BJ (cell line): ENCODE measurements at regions not wholly inside any gene's neighbourhood (a gene's known extent, or its start where the extent isn't known, plus 50 kb on each side); places are given as distances from the start of the nearest gene placed in this dataset.

ENCODE experiments used
- CTCF ChIA-PET: fragments of 350-600 bp; formaldehyde crosslinking; extraction: SDS; loops from one replicate; lab custom pipeline; 2021; ENCODE audit warnings: antibody characterized with exemption, inconsistent platforms; lab: Yijun Ruan, JAX
- POLR2A ChIA-PET: fragments of 300-600 bp; sonication (Branson Sonifier 250); formaldehyde crosslinking; extraction: SDS; loops from one replicate; lab custom pipeline; 2021; ENCODE audit warnings: antibody characterized with exemption; lab: Charles Lee
- DNase-seq: peaks from one replicate; pipeline ENCODE4 v3.0.0-alpha.2; 2011; ENCODE audit warnings: low read depth
- H3K27me3 ChIP-seq: 2 replicates; pipeline ENCODE4 v1.6.0; 2011; ENCODE audit warnings: low read length; ENCODE audit not compliant: control insufficient read depth, insufficient read depth
- H3K36me3 ChIP-seq: 2 replicates; pipeline ENCODE4 v1.5.1; 2011; ENCODE audit warnings: low read length; ENCODE audit not compliant: control insufficient read depth, insufficient read depth
- H3K4me3 ChIP-seq: 2 replicates; pipeline ENCODE4 v1.5.1; 2011; ENCODE audit warnings: low read depth, mild to moderate bottlenecking, control low read depth, low read length
- TF ChIP-seq, protein P1 (sequence below): IDR thresholded peaks from 2 replicates; pipeline ENCODE4 v1.5.1; 2011; ENCODE audit warnings: low read depth, mild to moderate bottlenecking, control low read depth, inconsistent platforms, low read length, moderate library complexity; ENCODE audit not compliant: insufficient read depth

DNA sequence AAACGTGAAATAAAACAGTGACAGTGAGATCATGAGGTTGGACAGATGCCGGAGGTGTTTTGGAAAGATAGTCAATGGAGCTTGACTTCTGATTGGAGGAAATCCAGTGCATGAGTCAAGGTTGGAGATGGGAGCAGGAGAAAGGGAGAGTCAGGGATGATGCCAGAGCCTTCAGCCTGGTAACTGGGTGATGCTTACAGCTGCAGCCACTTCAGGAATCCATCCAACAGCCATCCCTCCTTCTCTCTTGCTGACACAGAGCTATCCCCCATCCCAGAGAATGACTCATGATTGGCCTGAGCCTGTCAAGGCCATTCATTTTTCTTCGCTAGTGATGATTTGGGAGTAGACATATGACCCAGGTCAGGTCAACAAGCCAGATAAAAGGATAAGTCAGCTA lies 112.8 kb downstream of the SAMD5 start:
- H3K36me3 ChIP-seq: no peaks in the 10 kb centered on the region
- no peak for DNase-seq
- H3K27me3 ChIP-seq: no peaks in the 10 kb centered on the region
- CTCF ChIA-PET: interaction anchor here (0.8 to 1.9 kb wide), 2 partner anchors 14 to 114 kb away, joined by 3 to 6 read pairs; no protein-coding TSS in a partner anchor
- TF ChIP-seq, protein P1, sequence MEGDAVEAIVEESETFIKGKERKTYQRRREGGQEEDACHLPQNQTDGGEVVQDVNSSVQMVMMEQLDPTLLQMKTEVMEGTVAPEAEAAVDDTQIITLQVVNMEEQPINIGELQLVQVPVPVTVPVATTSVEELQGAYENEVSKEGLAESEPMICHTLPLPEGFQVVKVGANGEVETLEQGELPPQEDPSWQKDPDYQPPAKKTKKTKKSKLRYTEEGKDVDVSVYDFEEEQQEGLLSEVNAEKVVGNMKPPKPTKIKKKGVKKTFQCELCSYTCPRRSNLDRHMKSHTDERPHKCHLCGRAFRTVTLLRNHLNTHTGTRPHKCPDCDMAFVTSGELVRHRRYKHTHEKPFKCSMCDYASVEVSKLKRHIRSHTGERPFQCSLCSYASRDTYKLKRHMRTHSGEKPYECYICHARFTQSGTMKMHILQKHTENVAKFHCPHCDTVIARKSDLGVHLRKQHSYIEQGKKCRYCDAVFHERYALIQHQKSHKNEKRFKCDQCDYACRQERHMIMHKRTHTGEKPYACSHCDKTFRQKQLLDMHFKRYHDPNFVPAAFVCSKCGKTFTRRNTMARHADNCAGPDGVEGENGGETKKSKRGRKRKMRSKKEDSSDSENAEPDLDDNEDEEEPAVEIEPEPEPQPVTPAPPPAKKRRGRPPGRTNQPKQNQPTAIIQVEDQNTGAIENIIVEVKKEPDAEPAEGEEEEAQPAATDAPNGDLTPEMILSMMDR: no peak
- H3K4me3 ChIP-seq: no peak overlapping the region
- POLR2A ChIA-PET: no interaction called here

- no peak for DNase-seq
- Histone ChIP-seq H3K36me3 (no peaks in the 10 kb centered on the region), H3K4me3 (no peak overlapping the region), H3K27me3 (no peaks in the 10 kb centered on the region)
- CTCF ChIA-PET: no interaction called here
- POLR2A ChIA-PET: no interaction called here
- TF ChIP-seq, protein P1: no peak
These were observed 113.5 kb downstream of the SAMD5 start for GRCh38 chr6:147621961-147622360.

- POLR2A ChIA-PET: no interaction called here
- TF ChIP-seq, protein P1: no peak
- Histone ChIP-seq H3K4me3 (no peak overlapping the region), H3K36me3 (no peaks in the 10 kb centered on the region), H3K27me3 (no peaks in the 10 kb centered on the region)
- no peak for DNase-seq
- CTCF ChIA-PET: no interaction called here
These were observed 116.5 kb downstream of the SAMD5 start for GRCh38 chr6:147624946-147625515.

DNA sequence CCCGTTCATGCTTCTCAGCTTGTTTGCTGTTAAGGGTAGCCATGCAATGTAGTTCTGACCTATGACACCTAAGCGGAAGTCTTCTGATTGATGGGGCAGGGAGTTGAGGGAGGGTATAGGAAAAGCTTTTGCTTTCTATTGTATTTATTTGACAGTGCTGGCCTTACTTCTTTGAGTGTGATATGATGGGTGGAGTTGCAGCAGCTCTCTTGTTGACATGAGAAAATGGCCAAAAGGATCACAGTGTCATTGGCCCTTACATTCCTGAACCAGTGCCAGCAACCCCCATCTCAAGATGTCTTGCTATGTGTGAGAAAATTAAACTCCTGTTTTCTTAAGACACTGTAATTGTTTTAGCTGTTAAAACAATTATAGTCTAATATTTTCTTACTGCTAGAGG lies 117.5 kb downstream of the SAMD5 start:
- no peak for DNase-seq
- H3K4me3 ChIP-seq: no peak overlapping the region
- TF ChIP-seq, protein P1: no peak
- POLR2A ChIA-PET: no interaction called here
- H3K36me3 ChIP-seq: no peaks in the 10 kb centered on the region
- H3K27me3 ChIP-seq: no peaks in the 10 kb centered on the region
- CTCF ChIA-PET: no interaction called here

DNA sequence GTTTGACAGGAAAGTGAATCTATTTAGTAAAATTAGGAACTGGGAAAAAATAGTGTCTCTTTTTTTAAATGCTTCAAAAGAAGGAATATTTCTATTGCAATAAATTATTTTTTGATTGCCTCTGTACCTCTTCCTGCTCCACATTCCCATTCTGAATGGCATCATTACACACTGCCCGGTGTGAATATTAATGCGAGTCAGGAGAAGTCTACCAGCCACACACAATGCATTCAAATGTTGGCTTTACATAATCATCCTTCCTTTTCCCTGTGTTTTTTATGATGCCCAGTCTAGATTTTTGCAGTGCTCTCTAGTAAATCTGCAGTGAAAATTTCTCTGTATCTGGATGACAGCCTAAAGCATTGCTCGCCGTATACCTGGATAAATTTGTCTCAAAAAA lies 118.9 kb downstream of the SAMD5 start:
- DNase-seq: no peak
- ChIA-PET CTCF (no interaction called here), POLR2A (no interaction called here)
- H3K36me3 ChIP-seq: no peaks in the 10 kb centered on the region
- no peaks in the 10 kb centered on the region for H3K27me3 ChIP-seq
- no peak overlapping the region for H3K4me3 ChIP-seq
- TF ChIP-seq, protein P1: no peak
